K562 (cell line): ENCODE measurements at regions not wholly inside any gene's neighbourhood (a gene's known extent, or its start where the extent isn't known, plus 50 kb on each side); places are given as distances from the start of the nearest gene placed in this dataset.

Source experiments
- ATAC-seq: fragments of 200-7000 bp; cut with Tn5 transposase; 3 replicates; pipeline ENCODE4 v1.9.1; 2020; ENCODE audit warnings: moderate library complexity
- BruUV-seq: library from RNA; stranded (reverse); fragments of 400-500 nt; replicated peaks from 2 replicates; lab custom pipeline; 2021; lab: Mats Ljungman, UMichigan
- CTCF ChIA-PET: fragments of 300-600 bp; formaldehyde crosslinking; extraction: SDS; loops from one replicate; lab custom pipeline; 2021; ENCODE audit warnings: low intra/inter-chr PET ratio; lab: Yijun Ruan, JAX
- POLR2A ChIA-PET: fragments of 300-600, 350-650 bp; sonication (Branson Sonifier 250); formaldehyde crosslinking; extraction: SDS; loops from one replicate; lab custom pipeline; 2021; ENCODE audit warnings: antibody characterized with exemption, inconsistent platforms; lab: Yijun Ruan, JAX
- DNase-seq, 4 experiments: peaks; one replicate each; pipeline versions ENCODE4 v3.0.0 to v3.0.0-alpha.2; 2011 to 2018; ENCODE audit warnings: low spot score in 3 of 4, mixed read lengths in 3 of 4; ENCODE audit errors: extremely low read depth in 1 of 4
- FAIRE-seq: peaks from 2 replicates; lab custom pipeline; 2011; peaks lifted over from hg19 to GRCh38; lab: Jason Lieb, UNC
- H2AFZ ChIP-seq: 2 replicates; pipeline ENCODE4 v1.6.0; 2011; ENCODE audit warnings: low read depth, low read length, control low read depth, inconsistent platforms
- H3K27ac ChIP-seq: fragments of 200-600 bp; 3 replicates; pipeline ENCODE4 v1.8.0; 2011; ENCODE audit warnings: low read depth, mild to moderate bottlenecking, control low read depth, inconsistent platforms, low read length, moderate library complexity, mixed read lengths; ENCODE audit errors: extremely low read depth
- H3K27me3 ChIP-seq, 2 experiments: fragments of 300-600 bp in 1 of 2; 2 replicates in 1 of 2; 3 replicates in 1 of 2; pipeline versions ENCODE4 v1.6.0 to v1.8.0; 2011; ENCODE audit warnings: inconsistent platforms in 2 of 2, low read length in 2 of 2, mild to moderate bottlenecking in 1 of 2, mixed read lengths in 1 of 2, moderate library complexity in 1 of 2; ENCODE audit not compliant: control insufficient read depth in 2 of 2, insufficient read depth in 2 of 2
- H3K36me3 ChIP-seq: fragments of 300-600 bp; 3 replicates; pipeline ENCODE4 v1.8.0; 2011; ENCODE audit warnings: mild to moderate bottlenecking, low read length, inconsistent platforms; ENCODE audit not compliant: control insufficient read depth, insufficient read depth
- H3K4me1 ChIP-seq, 2 experiments: fragments of 200-600 bp in 1 of 2; replicated peaks in 1 of 2; 2 replicates in 1 of 2; 3 replicates in 1 of 2; pipeline versions ENCODE4 v1.5.1 to v1.8.0; 2011; ENCODE audit warnings: inconsistent platforms in 2 of 2, low read length in 2 of 2, mild to moderate bottlenecking in 1 of 2, mixed read lengths in 1 of 2, moderate library complexity in 1 of 2; ENCODE audit not compliant: control insufficient read depth in 2 of 2, insufficient read depth in 2 of 2
- H3K4me2 ChIP-seq: 2 replicates; pipeline ENCODE4 v1.6.1; 2011; ENCODE audit warnings: low read length, control low read depth, inconsistent platforms, mixed read lengths; ENCODE audit not compliant: insufficient read depth
- H3K4me3 ChIP-seq: fragments of 200-600 bp; sonication (generic), shearing (Covaris generic); 2 replicates; pipeline ENCODE4 v1.5.1; 2016; ENCODE audit warnings: control low read depth, inconsistent platforms
- H3K79me2 ChIP-seq: fragments of 200-600 bp; 3 replicates; pipeline ENCODE4 v1.8.0; 2011; ENCODE audit warnings: low read length, inconsistent platforms; ENCODE audit not compliant: control insufficient read depth, insufficient read depth
- H3K9ac ChIP-seq, 2 experiments: 2 replicates each; pipeline versions ENCODE4 v1.6.0 to v1.6.1; 2011; ENCODE audit warnings: low read depth in 2 of 2, low read length in 2 of 2, control low read depth in 1 of 2, inconsistent platforms in 1 of 2, mild to moderate bottlenecking in 1 of 2, mixed read lengths in 1 of 2; ENCODE audit not compliant: insufficient read depth in 1 of 2
- H3K9me1 ChIP-seq: one replicate; pipeline ENCODE4 v1.6.0; 2011; ENCODE audit warnings: inconsistent platforms, mild to moderate bottlenecking, low read length, moderate library complexity; ENCODE audit not compliant: control insufficient read depth, insufficient read depth
- H3K9me3 ChIP-seq: replicated peaks from 2 replicates; pipeline ENCODE4 v1.5.1; 2011; ENCODE audit warnings: low read depth, low read length, inconsistent platforms; ENCODE audit not compliant: control insufficient read depth, insufficient read depth
- H4K20me1 ChIP-seq: replicated peaks from 2 replicates; pipeline ENCODE4 v1.6.1; 2011; ENCODE audit warnings: low read length, inconsistent platforms, mixed read lengths; ENCODE audit not compliant: control insufficient read depth, insufficient read depth
- ATF3 ChIP-seq, 2 experiments: fragments of 450-650 bp in 1 of 2; sonication (generic) in 1 of 2; formaldehyde crosslinking in 1 of 2; IDR thresholded peaks in 1 of 2; conservative IDR thresholded peaks in 1 of 2; 2 replicates each; pipeline versions ENCODE4 v1.6.1 to v1.8.1; 2016 to 2023; ENCODE audit warnings: mild to moderate bottlenecking in 2 of 2, moderate library complexity in 2 of 2, inconsistent platforms in 1 of 2, missing genetic modification reagents in 1 of 2
- IRF1 ChIP-seq: sonication (generic); formaldehyde crosslinking; IDR thresholded peaks from 2 replicates; pipeline ENCODE4 v1.8.0; 2022; ENCODE audit warnings: missing genetic modification reagents, mild to moderate bottlenecking, borderline replicate concordance
- ZNF449 ChIP-seq: fragments of 250-450 bp; sonication (Bioruptor Pico); IDR thresholded peaks from 2 replicates; pipeline ENCODE4 v1.8.0; 2022; ENCODE audit warnings: moderate library complexity, mild to moderate bottlenecking, inconsistent platforms
- WGBS: fragments of 100-300 bp; shearing (Covaris generic); methylation state at CpG from one replicate; pipeline ENCODE4 v1.1.6; 2016; ENCODE audit warnings: low coverage, mixed read lengths; ENCODE audit not compliant: insufficient coverage; ENCODE audit errors: missing lambda C conversion rate; 5-methylcytosine and 5-hydroxymethylcytosine counted together
- in situ Hi-C: fragments of 300-500 bp; cut with MboI; formaldehyde crosslinking; loops from 4 replicates; pipeline ENCODE4 v1.15.0; 2018; ENCODE audit warnings: inconsistent platforms, mixed read lengths
- intact Hi-C: fragments of 100-400 bp; cut with micrococcal nuclease; formaldehyde crosslinking; loops from 2 replicates; pipeline ENCODE4 v1.14.2; 2022

- FAIRE-seq (no peak), DNase-seq (no peak), ATAC-seq (no peak)
- BruUV-seq = no TSS peak
- in situ Hi-C loops (no loop called here), intact Hi-C loops (no loop called here)
- peak; percentile 10; the same call in 1 of the 2 replicates for TF ChIP-seq ATF3 (IDR thresholded peaks at IDR 0.05)
- no peak for TF ChIP-seq ATF3 (CRISPR knock-in tag; conservative IDR thresholded peaks at IDR 0.05)
- no peak for TF ChIP-seq IRF1 (CRISPR knock-in tag)
- TF ChIP-seq ZNF449 (CRISPR knock-in tag) = no peak
- Histone ChIP-seq H3K4me3 (no peak overlapping the region), H3K36me3 (no peaks in the 10 kb centered on the region), H3K4me2 (no peak overlapping the region), H4K20me1 (no peaks in the 10 kb centered on the region), H3K9me1 (no peaks in the 10 kb centered on the region), H3K9ac (no peak overlapping the region), H3K27ac (no peak overlapping the region), H3K4me1 (no peaks in the 10 kb centered on the region), H3K27me3 (no peaks in the 10 kb centered on the region), H3K79me2 (no peaks in the 10 kb centered on the region), H3K9me3 (no peaks in the 10 kb centered on the region), H2AFZ (no peak overlapping the region)
- 0% methylated on average over 6 of the region's 6 CpGs for WGBS
- ChIA-PET CTCF (no interaction called here), POLR2A (interaction anchor here (0.8 kb wide), 1 partner anchor 441 kb away, joined by 3 read pairs; no protein-coding TSS in a partner anchor)
Observed at GRCh38 chr6:80714513-80714912, 608.0 kb downstream of the BCKDHB start.
